ENCODE measurements at regions not wholly inside any gene's neighbourhood (a gene's known extent, or its start where the extent isn't known, plus 50 kb on each side); places are given as distances from the start of the nearest gene placed in this dataset.

GRCh38 chr17:70523426-70523825, 354.1 kb downstream of the KCNJ2 start:
- TF ChIP-seq CTCF (IDR thresholded peaks at IDR 0.05; ENCODE audit: low read length): no peak
- no peak for TF ChIP-seq EZH2 (IDR thresholded peaks at IDR 0.05; ENCODE audit: borderline replicate concordance, low read length)

Measured in OCI-LY1 (cell line).